ENCODE measurements at regions not wholly inside any gene's neighbourhood (a gene's known extent, or its start where the extent isn't known, plus 50 kb on each side); places are given as distances from the start of the nearest gene placed in this dataset.

DNA sequence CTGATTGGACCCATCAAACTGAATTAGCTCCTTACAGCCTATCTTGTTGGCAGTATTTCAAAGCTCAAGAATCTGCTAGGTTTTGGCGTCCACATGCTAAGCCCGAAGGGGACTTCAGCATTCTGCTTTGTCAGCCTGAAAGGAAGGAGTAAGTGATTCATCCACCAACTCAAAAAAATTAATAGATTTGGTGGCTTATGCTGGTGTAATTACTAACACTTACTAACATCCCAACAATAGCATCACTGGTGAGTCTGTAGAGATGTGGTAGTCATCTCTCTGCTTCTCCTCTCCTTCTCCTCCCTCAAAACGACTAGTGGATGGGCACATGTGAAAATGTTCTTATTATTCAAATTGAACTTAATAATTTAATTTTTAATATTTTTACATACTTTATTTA, 53.8 kb upstream of the EGR2 start:
- intact Hi-C loops (cut with DNase I) = no loop called here
- Histone ChIP-seq H3K9me3 (no peaks in the 10 kb centered on the region), H3K36me3 (no peaks in the 10 kb centered on the region), H3K27me3 (no peaks in the 10 kb centered on the region), H3K27ac (no peak overlapping the region), H3K4me1 (no peaks in the 10 kb centered on the region), H3K4me3 (no peak overlapping the region)
- WGBS, 2 donors = 67 to 81% methylated on average over 3 of the region's 3 CpGs
- TF ChIP-seq, protein P1, sequence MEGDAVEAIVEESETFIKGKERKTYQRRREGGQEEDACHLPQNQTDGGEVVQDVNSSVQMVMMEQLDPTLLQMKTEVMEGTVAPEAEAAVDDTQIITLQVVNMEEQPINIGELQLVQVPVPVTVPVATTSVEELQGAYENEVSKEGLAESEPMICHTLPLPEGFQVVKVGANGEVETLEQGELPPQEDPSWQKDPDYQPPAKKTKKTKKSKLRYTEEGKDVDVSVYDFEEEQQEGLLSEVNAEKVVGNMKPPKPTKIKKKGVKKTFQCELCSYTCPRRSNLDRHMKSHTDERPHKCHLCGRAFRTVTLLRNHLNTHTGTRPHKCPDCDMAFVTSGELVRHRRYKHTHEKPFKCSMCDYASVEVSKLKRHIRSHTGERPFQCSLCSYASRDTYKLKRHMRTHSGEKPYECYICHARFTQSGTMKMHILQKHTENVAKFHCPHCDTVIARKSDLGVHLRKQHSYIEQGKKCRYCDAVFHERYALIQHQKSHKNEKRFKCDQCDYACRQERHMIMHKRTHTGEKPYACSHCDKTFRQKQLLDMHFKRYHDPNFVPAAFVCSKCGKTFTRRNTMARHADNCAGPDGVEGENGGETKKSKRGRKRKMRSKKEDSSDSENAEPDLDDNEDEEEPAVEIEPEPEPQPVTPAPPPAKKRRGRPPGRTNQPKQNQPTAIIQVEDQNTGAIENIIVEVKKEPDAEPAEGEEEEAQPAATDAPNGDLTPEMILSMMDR (IDR thresholded peaks at IDR 0.05) = no peak
- DNase-seq (no peak), ATAC-seq (no peak), FAIRE-seq (no peak)

GRCh38 chr10:62866941-62867340, 50.8 kb upstream of the EGR2 start:
- 63 to 70% methylated on average over 1 of the region's 1 CpG for WGBS, 2 donors
- no peak for DNase-seq
- no peak overlapping the region for H3K27ac ChIP-seq
- no peak for ATAC-seq
- H3K36me3 ChIP-seq = no peaks in the 10 kb centered on the region
- TF ChIP-seq, protein P1 (IDR thresholded peaks at IDR 0.05) = no peak
- no peaks in the 10 kb centered on the region for H3K9me3 ChIP-seq
- H3K4me3 ChIP-seq = no peak overlapping the region
- H3K27me3 ChIP-seq = no peaks in the 10 kb centered on the region
- no peak for FAIRE-seq
- intact Hi-C loops (cut with DNase I) = no loop called here
- H3K4me1 ChIP-seq = no peaks in the 10 kb centered on the region

DNA sequence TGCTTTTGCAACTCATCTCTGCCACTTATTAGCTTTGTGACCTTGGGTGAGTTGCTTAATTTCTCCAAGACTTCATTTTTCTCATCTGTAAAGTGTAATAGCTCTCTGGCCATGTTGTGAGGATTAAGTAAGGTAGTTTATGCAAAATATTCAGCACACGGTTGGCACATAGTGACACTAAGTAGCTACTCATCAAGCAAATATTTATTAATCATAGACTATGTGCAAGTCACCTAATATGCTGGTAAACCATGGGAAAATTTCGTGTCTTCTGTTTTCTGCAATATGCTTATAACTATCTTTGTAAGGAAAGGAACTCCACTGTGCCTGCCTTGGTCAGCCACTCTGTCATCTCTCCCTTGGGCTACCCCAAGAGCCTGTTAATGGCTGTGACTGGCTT, 50.3 kb upstream of the EGR2 start:
- FAIRE-seq = no peak
- Histone ChIP-seq H3K4me3 (no peak overlapping the region), H3K36me3 (no peaks in the 10 kb centered on the region), H3K4me1 (no peaks in the 10 kb centered on the region), H3K9me3 (no peaks in the 10 kb centered on the region), H3K27ac (no peak overlapping the region), H3K27me3 (no peaks in the 10 kb centered on the region)
- TF ChIP-seq, protein P1 (IDR thresholded peaks at IDR 0.05) = no peak
- no peak for DNase-seq
- ATAC-seq = no peak
- intact Hi-C loops (cut with DNase I) = no loop called here
- 49 to 53% methylated on average over 2 of the region's 2 CpGs for WGBS, 2 donors

All from pancreas (tissue), 10 donors.